ENCODE measurements at regions not wholly inside any gene's neighbourhood (a gene's known extent, or its start where the extent isn't known, plus 50 kb on each side); places are given as distances from the start of the nearest gene placed in this dataset.
A peak's percentile ranks its signal among the peaks of the same experiment; 100 is the strongest.

DNA sequence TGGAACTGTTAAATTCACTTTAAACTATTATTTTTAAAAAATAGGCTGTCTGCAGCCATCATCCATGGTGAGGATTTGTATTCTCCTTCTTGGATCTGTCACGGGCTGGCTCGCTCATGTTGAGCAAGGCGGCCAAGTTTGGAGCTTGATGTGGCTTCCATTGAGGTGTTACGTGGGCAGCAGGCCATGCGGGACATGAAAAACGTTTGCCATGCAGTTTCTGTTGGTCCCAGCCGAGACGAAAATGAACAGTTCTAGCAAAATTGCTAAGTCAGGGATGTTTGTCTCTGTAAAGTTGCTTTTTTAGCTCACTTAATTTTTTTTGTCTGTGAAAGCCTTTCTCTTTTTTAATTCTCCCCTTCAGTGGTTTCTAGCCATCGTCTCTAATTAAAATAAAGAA lies 70.2 kb upstream of the MGAT5 start:
- Histone ChIP-seq H3K36me3 (no peaks in the 10 kb centered on the region), H3K27me3 (no peaks in the 10 kb centered on the region), H3K4me3 (no peak overlapping the region), H3K27ac (no peak overlapping the region), H3K9me3 (no peaks in the 10 kb centered on the region), H3K4me1 (peaks cover 4 to 18% (median 5%) of the 10 kb centered on the region in 4 donors)
- WGBS, 2 donors = 73 to 88% methylated on average over 9 of the region's 9 CpGs
- ATAC-seq (ENCODE audit: low FRiP score in 2 of 2) (no peak), DNase-seq (no peak)
- TF ChIP-seq, protein P1, sequence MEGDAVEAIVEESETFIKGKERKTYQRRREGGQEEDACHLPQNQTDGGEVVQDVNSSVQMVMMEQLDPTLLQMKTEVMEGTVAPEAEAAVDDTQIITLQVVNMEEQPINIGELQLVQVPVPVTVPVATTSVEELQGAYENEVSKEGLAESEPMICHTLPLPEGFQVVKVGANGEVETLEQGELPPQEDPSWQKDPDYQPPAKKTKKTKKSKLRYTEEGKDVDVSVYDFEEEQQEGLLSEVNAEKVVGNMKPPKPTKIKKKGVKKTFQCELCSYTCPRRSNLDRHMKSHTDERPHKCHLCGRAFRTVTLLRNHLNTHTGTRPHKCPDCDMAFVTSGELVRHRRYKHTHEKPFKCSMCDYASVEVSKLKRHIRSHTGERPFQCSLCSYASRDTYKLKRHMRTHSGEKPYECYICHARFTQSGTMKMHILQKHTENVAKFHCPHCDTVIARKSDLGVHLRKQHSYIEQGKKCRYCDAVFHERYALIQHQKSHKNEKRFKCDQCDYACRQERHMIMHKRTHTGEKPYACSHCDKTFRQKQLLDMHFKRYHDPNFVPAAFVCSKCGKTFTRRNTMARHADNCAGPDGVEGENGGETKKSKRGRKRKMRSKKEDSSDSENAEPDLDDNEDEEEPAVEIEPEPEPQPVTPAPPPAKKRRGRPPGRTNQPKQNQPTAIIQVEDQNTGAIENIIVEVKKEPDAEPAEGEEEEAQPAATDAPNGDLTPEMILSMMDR (IDR thresholded peaks at IDR 0.05) = no peak
- TF ChIP-seq POLR2A (IDR thresholded peaks at IDR 0.05) = no peak
- no peak for TF ChIP-seq POLR2AphosphoS5 (IDR thresholded peaks at IDR 0.05)
- TF ChIP-seq EP300 (IDR thresholded peaks at IDR 0.05) = no peak

DNA sequence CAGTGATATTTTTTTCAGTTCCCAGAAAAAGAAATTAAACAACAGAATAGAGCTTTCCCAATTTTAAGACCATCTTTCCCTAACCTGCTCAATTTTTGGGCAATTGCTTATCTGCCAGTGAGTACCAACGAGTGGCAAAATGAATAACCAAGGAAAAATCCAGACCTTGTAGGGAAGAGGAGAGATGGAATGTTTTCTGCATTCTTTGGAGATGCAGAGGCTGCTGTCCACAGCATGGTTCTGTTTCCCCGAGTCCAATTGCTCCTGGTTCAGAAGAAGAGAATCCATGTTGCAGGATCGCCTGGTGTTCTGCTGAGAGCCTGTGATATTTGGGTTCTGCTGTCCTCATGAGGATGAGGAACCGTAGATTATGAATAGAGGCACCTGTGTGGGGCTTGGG lies 68.2 kb upstream of the MGAT5 start:
- Histone ChIP-seq H3K4me3 (no peak overlapping the region), H3K4me1 (peaks cover 4 to 11% (median 5%) of the 10 kb centered on the region in 4 donors), H3K27me3 (no peaks in the 10 kb centered on the region), H3K27ac (no peak overlapping the region), H3K9me3 (no peaks in the 10 kb centered on the region), H3K36me3 (no peaks in the 10 kb centered on the region)
- DNase-seq (no peak), ATAC-seq (ENCODE audit: low FRiP score in 2 of 2) (no peak)
- no peak for TF ChIP-seq EP300 (IDR thresholded peaks at IDR 0.05)
- TF ChIP-seq POLR2A (IDR thresholded peaks at IDR 0.05) = no peak
- no peak for TF ChIP-seq POLR2AphosphoS5 (IDR thresholded peaks at IDR 0.05)
- TF ChIP-seq, protein P1 (IDR thresholded peaks at IDR 0.05) = no peak
- WGBS, 2 donors = 92 to 93% methylated on average over 4 of the region's 4 CpGs

DNA sequence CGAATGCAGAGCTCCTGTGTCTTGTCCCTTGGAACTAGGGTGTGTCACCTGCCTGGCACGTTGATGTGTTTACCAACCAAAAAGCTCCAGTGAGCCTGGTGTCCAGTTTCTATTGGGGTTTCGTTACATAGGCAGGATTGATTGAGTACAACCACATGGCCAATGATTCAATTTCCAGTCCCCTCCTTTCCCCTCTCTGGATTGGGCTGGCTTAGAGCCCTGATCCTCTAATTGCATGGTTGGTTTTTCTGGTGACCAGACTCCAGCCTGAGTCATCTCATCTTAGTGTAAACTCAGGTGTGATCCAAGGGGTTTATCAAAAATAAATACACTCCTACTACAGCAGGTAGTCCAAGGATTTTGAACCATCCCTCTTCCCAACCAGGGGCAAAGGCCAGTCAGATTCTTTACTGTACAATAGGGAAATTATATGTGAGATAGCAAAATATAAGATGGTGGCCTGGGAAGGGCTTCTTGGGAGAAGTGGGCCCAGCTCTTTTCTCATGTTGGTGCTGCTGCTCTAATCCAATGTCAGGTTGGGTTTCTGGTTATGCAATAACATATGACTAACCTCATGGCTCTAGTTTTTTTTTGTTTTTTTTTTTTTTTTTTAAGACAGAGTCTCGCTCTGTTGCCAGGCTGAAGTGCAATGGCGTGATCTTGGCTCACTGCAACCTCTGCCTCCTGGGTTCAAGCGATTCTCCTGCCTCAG lies 64.7 kb upstream of the MGAT5 start:
- TF ChIP-seq EP300 (IDR thresholded peaks at IDR 0.05) (no peak), POLR2A (IDR thresholded peaks at IDR 0.05) (no peak), POLR2AphosphoS5 (IDR thresholded peaks at IDR 0.05) (no peak)
- TF ChIP-seq, protein P1 (IDR thresholded peaks at IDR 0.05) = no peak
- Histone ChIP-seq H3K27me3 (no peaks in the 10 kb centered on the region), H3K27ac (no peak overlapping the region), H3K36me3 (no peaks in the 10 kb centered on the region), H3K4me1 (no peaks in the 10 kb centered on the region), H3K4me3 (no peak overlapping the region), H3K9me3 (no peaks in the 10 kb centered on the region)
- ATAC-seq (ENCODE audit: low FRiP score in 2 of 2) = peak in 1 of 2 donors; percentile 50
- 89 to 93% methylated on average over 6 of the region's 6 CpGs for WGBS, 2 donors
- no peak for DNase-seq

DNA sequence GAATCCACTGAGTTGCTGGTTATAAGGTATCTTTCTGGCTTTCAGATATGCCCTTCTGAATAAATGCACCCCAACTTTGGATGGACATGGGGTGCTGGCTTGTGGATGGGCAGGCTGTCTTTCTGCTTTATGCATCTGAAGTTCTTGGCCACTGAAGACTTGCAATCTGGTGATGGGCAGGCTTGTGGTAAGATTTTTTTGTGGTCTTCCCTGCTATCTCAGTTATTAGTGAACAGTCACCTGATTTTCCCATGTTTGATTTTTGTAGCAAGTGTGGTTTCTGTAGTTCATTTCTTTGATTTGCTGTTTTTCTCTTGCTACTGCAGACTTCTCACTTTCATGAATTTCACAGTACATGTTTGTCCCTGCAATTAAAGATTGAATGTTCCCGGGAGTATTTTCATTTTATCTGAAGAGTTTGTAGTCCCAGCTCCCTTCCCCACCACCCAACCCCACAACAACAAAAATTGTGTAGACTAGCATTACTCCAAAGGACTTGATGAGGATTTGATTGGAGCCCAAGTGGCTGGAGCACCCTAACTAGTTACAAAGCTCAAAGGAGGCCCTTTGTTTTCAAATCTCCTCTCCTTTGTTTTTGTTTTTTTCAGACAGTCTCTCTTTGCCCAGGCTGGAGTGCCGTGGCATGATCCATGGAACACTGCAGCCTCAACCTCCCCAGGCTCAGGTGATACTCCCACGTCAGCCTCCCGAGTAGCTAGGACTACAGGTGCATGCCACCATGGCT lies 63.6 kb upstream of the MGAT5 start:
- ATAC-seq (ENCODE audit: low FRiP score in 2 of 2) (no peak), DNase-seq (no peak)
- Histone ChIP-seq H3K36me3 (no peaks in the 10 kb centered on the region), H3K4me3 (no peak overlapping the region), H3K4me1 (no peaks in the 10 kb centered on the region), H3K27ac (no peak overlapping the region), H3K9me3 (no peaks in the 10 kb centered on the region), H3K27me3 (no peaks in the 10 kb centered on the region)
- TF ChIP-seq, protein P1 (IDR thresholded peaks at IDR 0.05) = no peak
- TF ChIP-seq POLR2AphosphoS5 (IDR thresholded peaks at IDR 0.05) = no peak
- no peak for TF ChIP-seq POLR2A (IDR thresholded peaks at IDR 0.05)
- no peak for TF ChIP-seq EP300 (IDR thresholded peaks at IDR 0.05)
- WGBS, 2 donors = 84% methylated on average over 4 of the region's 4 CpGs

Measured in upper lobe of left lung (tissue), 6 donors.